CD4-positive, alpha-beta T cell treated with Interleukin-2 at 100 ng/mL for 4 hours (primary cell): ENCODE measurements at regions not wholly inside any gene's neighbourhood (a gene's known extent, or its start where the extent isn't known, plus 50 kb on each side); places are given as distances from the start of the nearest gene placed in this dataset.

Source experiments
- DNase-seq: peaks from one replicate; pipeline ENCODE4 v3.0.0-alpha.2; 2020; ENCODE audit warnings: low spot score

GRCh38 chr2:155281907-155282306 lies 583.4 kb downstream of the KCNJ3 start:
- DNase-seq = no peak

GRCh38 chr2:155273323-155273722 lies 574.8 kb downstream of the KCNJ3 start:
- DNase-seq = no peak

- no peak for DNase-seq
Observed at GRCh38 chr2:155266583-155266982, 568.1 kb downstream of the KCNJ3 start.

GRCh38 chr2:155266109-155266508 lies 567.6 kb downstream of the KCNJ3 start:
- DNase-seq = no peak

- no peak for DNase-seq
Observed at GRCh38 chr2:155256803-155257202, 558.3 kb downstream of the KCNJ3 start.

GRCh38 chr2:155250800-155251199 lies 552.3 kb downstream of the KCNJ3 start:
- DNase-seq = no peak

- DNase-seq = no peak
Observed at GRCh38 chr2:155240176-155240575, 541.7 kb downstream of the KCNJ3 start.

GRCh38 chr2:155235710-155236109 lies 537.2 kb downstream of the KCNJ3 start:
- no peak for DNase-seq

- DNase-seq = no peak
Observed at GRCh38 chr2:155223781-155224406, 525.4 kb downstream of the KCNJ3 start.

GRCh38 chr2:155218945-155219344 lies 520.5 kb downstream of the KCNJ3 start:
- DNase-seq = no peak

- DNase-seq = no peak
Observed at GRCh38 chr2:155218292-155218924, 519.9 kb downstream of the KCNJ3 start.

- no peak for DNase-seq
Observed at GRCh38 chr2:155215037-155215707, 516.7 kb downstream of the KCNJ3 start.

- no peak for DNase-seq
Observed at GRCh38 chr2:155209696-155210450, 511.4 kb downstream of the KCNJ3 start.

- DNase-seq = no peak
Observed at GRCh38 chr2:155203178-155203577, 504.7 kb downstream of the KCNJ3 start.

- DNase-seq = no peak
Observed at GRCh38 chr2:155200753-155201152, 502.3 kb downstream of the KCNJ3 start.

- DNase-seq = no peak
Observed at GRCh38 chr2:155190342-155190741, 491.8 kb downstream of the KCNJ3 start.

- no peak for DNase-seq
Observed at GRCh38 chr2:155178921-155179320, 480.4 kb downstream of the KCNJ3 start.

GRCh38 chr2:155176345-155176744 lies 477.9 kb downstream of the KCNJ3 start:
- DNase-seq = no peak

GRCh38 chr2:155169317-155169716 lies 470.8 kb downstream of the KCNJ3 start:
- DNase-seq = no peak

- DNase-seq = no peak
Observed at GRCh38 chr2:155162494-155162893, 464.0 kb downstream of the KCNJ3 start.

- no peak for DNase-seq
Observed at GRCh38 chr2:155161314-155161713, 462.8 kb downstream of the KCNJ3 start.

GRCh38 chr2:155157711-155158110 lies 459.2 kb downstream of the KCNJ3 start:
- no peak for DNase-seq

GRCh38 chr2:155157065-155157464 lies 458.6 kb downstream of the KCNJ3 start:
- no peak for DNase-seq
